HG03558 (cell line): ENCODE measurements at regions not wholly inside any gene's neighbourhood (a gene's known extent, or its start where the extent isn't known, plus 50 kb on each side); places are given as distances from the start of the nearest gene placed in this dataset.
"Not testable (repeated sequence)": the region's sequence is repeated elsewhere in the genome, so short reads cannot be mapped to it uniquely, and the experiment has no call there.

Experiments
- ATAC-seq: cut with Tn5 transposase; IDR thresholded peaks from one replicate; pipeline ENCODE4 v1.9.1; 2021; ENCODE audit warnings: moderate number of reproducible peaks; ENCODE audit not compliant: unreplicated experiment; ENCODE audit errors: extremely low read depth

- no peak for ATAC-seq
Observed at GRCh38 chr18:76721207-76721996, 101.0 kb upstream of the ZNF236 start.

- no peak for ATAC-seq
Observed at GRCh38 chr18:76720683-76721082, 101.7 kb upstream of the ZNF236 start.

GRCh38 chr18:76715012-76715610, 107.2 kb upstream of the ZNF236 start:
- ATAC-seq = no peak

- ATAC-seq = no peak
Observed at GRCh38 chr18:76713432-76713831, 108.9 kb upstream of the ZNF236 start.

- no peak for ATAC-seq
Observed at GRCh38 chr18:76712511-76713140, 109.7 kb upstream of the ZNF236 start.

GRCh38 chr18:76710646-76711520, 111.5 kb upstream of the ZNF236 start:
- ATAC-seq = no peak

- ATAC-seq = peak; percentile 62
Observed at GRCh38 chr18:76709659-76710645, 112.4 kb upstream of the ZNF236 start.

GRCh38 chr18:76708722-76709353, 113.5 kb upstream of the ZNF236 start:
- ATAC-seq = no peak

GRCh38 chr18:76708071-76708721, 114.2 kb upstream of the ZNF236 start:
- ATAC-seq = no peak

GRCh38 chr18:76707534-76707933, 114.8 kb upstream of the ZNF236 start:
- no peak for ATAC-seq

- ATAC-seq = not testable (repeated sequence)
Observed at GRCh38 chr18:76704589-76704988, 117.8 kb upstream of the ZNF236 start.

GRCh38 chr18:76699923-76700322, 122.4 kb upstream of the ZNF236 start:
- ATAC-seq = no peak

GRCh38 chr18:76697441-76697901, 124.9 kb upstream of the ZNF236 start:
- no peak for ATAC-seq

GRCh38 chr18:76691800-76692199, 130.6 kb upstream of the ZNF236 start:
- ATAC-seq = no peak

- no peak for ATAC-seq
Observed at GRCh38 chr18:76689646-76690264, 132.6 kb upstream of the ZNF236 start.

GRCh38 chr18:76688724-76689472, 133.5 kb upstream of the ZNF236 start:
- no peak for ATAC-seq

GRCh38 chr18:76687304-76687962, 134.9 kb upstream of the ZNF236 start:
- peak; percentile 36 for ATAC-seq
